NCI-H748 (cell line): ENCODE measurements at regions not wholly inside any gene's neighbourhood (a gene's known extent, or its start where the extent isn't known, plus 50 kb on each side); places are given as distances from the start of the nearest gene placed in this dataset.

Experiments used
- DNase-seq: peaks from one replicate; lab custom pipeline; 2025; ENCODE audit not compliant: unreplicated experiment; lab: John Stamatoyannopoulos, UW

GRCh38 chr21:16071761-16072160, 342.0 kb downstream of the USP25 start:
- DNase-seq = no peak

DNA sequence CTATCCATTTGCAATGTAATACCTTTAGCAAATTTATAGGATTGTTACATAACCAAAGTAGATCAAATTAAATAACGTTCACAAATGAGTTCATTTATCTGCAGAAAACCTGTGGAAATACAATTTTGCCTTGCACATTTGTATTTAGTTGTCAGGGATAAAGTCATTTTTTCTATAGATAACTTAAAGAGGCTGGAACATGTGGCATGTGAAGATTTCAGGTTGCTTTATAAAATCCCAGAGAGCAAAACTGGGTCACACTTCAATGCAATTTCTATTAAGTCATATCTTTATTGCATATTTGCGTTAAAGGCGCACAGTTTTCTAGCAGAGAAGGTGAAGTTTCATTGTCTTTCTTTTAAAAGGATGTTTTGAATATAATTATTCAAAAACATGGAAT, 342.4 kb downstream of the USP25 start:
- DNase-seq = no peak

- DNase-seq = no peak
Observed at GRCh38 chr21:16072737-16073136, 343.0 kb downstream of the USP25 start.

GRCh38 chr21:16073586-16073985, 343.8 kb downstream of the USP25 start:
- DNase-seq = no peak

DNA sequence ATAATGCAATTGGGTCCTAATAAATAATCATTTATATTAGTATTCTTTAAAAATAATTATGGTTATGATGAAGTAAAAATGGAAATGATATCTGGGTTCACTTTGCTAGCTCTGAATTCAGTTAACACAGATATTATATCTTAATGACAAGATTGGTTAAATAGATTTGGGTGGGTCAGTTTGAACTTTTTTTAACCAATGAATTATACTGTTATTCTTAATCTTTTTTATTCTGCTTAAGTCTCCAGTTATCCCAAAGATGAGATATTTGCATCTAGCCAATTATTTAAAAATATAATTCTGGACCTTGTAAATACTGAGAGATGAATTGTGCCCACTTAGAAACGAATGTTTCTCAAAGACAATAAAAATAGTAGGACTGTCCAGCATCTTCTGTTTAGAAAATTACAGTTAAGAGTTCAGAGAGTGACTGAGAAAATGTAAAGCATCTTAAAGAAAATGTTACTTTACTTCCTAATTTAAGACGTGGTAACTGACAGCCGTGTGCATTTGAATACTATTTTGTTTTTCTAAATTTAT, 345.2 kb downstream of the USP25 start:
- no peak for DNase-seq

GRCh38 chr21:16075649-16076282, 346.0 kb downstream of the USP25 start:
- no peak for DNase-seq

GRCh38 chr21:16076465-16076864, 346.7 kb downstream of the USP25 start:
- DNase-seq = no peak

DNA sequence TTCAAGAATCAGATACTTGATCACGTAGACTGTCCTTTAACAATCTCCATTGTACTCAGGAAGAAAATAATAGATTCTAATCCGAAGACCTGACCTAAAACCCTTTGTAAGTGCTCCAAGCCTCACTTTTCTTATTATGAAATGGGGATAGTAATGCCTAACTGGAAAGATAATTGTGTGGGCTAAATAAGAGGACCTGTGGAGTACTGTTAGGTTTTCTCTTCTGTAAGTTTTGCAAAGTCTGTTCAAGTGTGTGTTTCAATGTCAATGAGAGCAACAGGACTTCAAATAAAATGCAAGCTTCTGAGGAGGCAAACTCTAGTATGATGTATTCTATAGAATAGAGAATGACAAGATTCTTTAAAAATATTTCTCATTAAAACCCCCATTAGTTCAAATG, 348.6 kb downstream of the USP25 start:
- DNase-seq = no peak

DNA sequence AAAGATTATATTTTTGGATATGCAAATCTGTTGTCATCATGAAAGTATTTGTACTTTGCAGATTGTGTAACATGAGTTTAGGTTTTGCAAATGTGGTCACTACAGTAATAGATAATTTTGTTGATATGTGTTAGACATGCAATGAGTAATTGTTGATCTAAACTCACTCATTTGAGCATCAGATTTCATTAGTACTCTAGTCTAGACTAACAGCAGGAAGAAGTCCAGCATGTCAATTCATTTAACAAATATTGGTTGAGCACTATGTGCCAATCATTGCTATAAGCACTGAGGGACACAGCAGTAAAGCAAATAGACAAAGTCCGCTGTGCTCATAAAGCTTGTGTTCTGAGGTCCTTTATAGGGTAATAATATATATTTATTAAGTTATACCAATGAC, 350.0 kb downstream of the USP25 start:
- DNase-seq = no peak

GRCh38 chr21:16081304-16081703, 351.5 kb downstream of the USP25 start:
- no peak for DNase-seq

GRCh38 chr21:16082038-16082816, 352.4 kb downstream of the USP25 start:
- peak; percentile 4 for DNase-seq

DNA sequence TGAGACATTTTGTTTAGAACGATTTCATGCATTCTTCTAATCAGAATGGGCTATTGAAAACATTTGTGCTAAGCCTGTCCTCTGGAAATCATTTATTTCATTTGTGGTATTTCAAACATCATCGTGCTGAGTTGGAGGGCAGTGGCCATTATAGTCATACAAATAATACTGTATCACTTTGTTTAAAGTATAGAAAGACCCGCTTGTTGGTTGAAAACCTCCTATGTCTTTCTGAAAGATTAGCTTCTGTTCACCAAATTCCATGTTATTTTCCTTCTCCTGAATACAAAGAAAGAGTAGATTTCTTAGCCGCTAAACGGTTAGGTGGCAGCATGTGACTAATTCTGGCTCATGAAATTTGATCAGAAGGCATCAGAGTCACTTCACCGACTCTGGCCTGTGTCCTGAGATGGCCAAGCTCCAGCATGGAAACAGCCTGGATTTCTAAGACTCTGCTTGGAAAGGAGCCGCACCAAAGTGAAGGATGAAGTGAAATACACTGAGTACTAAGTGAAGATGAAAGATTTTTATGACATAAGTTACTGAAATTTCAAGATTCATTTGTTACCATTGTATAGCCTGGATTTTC, 355.1 kb downstream of the USP25 start:
- DNase-seq = no peak

- no peak for DNase-seq
Observed at GRCh38 chr21:16085421-16085820, 355.6 kb downstream of the USP25 start.

- DNase-seq = no peak
Observed at GRCh38 chr21:16086121-16086520, 356.3 kb downstream of the USP25 start.

- DNase-seq = no peak
Observed at GRCh38 chr21:16086936-16087335, 357.2 kb downstream of the USP25 start.

DNA sequence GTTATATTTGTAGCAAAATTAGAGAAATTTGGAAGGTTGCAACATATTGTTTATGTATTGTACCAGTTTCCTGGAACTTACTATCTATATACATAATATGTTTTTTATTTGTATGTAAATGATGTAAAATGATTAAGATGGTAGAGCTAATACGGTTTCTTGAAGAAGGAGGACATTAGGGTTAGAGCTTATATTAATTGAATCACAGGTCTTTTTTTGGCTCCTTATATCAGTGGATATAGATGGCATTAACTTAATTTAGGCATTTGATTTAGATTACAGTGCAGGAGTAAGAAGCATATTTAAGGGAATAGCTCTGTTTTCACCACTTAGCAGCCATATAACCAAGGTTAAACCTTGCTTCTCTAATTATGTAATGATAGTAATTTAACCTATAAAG, 357.7 kb downstream of the USP25 start:
- DNase-seq = no peak

DNA sequence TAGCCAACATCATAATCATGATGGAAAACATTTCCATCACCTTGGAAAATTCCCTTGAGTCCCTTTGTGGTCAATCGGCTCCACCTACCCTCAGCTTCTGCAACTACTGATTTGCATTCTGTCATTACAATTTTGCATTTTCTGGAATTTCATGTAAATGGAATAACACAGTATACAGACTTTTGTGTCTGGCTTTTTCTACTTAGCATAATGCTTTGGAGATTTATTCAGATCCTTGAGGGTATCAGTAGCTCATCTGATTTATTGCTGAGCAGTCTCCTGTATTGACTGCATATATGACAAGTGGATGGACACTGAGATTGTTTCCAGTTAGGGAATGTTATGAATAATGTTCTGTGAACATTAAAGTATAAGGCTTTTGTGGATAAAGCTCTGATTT, 358.3 kb downstream of the USP25 start:
- no peak for DNase-seq

- DNase-seq = no peak
Observed at GRCh38 chr21:16095005-16095404, 365.2 kb downstream of the USP25 start.

DNA sequence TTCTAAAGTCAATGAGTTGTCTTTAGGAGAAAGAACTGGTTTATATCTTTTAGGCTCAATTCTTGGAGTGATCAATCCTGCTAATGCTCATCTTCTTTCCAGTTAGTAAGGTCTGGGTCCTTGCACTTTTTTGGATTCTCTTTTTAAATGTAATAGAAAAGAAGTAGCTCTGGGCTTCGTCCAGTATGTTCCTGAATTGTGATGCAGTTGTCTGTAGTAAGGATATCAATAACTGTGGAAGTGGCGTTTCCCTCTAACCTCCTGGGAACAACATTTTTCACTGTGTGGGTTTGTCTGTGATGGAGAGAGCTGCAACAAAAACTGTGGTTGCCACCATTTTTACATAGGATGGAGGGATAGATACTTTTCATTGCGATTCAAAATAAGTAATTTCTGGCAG, 367.2 kb downstream of the USP25 start:
- no peak for DNase-seq

- no peak for DNase-seq
Observed at GRCh38 chr21:16102113-16102512, 372.3 kb downstream of the USP25 start.

DNA sequence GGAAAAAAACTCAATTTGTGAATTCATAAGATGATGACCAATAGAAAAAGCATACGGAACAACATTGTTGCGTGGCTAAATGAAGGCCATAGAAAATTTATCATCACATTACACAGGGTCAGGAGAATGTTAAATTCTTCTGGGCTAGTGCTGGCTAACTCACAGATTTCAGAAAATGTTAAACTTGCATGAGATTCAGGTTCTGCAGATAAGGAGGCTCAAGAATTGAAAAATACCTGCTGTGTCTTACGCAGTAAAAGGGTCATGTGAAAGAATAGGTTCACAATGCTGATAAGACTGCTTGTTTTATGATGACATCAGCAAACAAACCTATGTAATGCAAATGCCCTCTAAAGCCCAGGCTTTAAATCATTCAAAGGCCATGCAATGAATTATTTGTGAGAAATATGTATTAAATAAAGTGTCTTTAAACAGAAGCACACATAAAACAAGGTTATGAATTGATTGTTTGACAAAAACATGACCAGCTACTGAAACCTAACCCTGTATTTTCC, 378.8 kb downstream of the USP25 start:
- no peak for DNase-seq
